ENCODE measurements at regions not wholly inside any gene's neighbourhood (a gene's known extent, or its start where the extent isn't known, plus 50 kb on each side); places are given as distances from the start of the nearest gene placed in this dataset.
A peak's percentile ranks its signal among the peaks of the same experiment; 100 is the strongest.

- peaks cover 0 to 3% (median 0%) of the 10 kb centered on the region in 3 donors for H3K36me3 Mint-ChIP-seq
- H3K4me1 Mint-ChIP-seq = peaks cover under 1 to 22% (median 14%) of the 10 kb centered on the region in 3 donors
- no peak for DNase-seq
- Histone ChIP-seq H3K4me1 (ENCODE audit: insufficient read depth, low read length) (peaks cover 8% of the 10 kb centered on the region), H3K27me3 (ENCODE audit: insufficient read depth, low read length, poor library complexity, severe bottlenecking) (no peaks in the 10 kb centered on the region), H3K4me3 (ENCODE audit: low read length) (no peak overlapping the region), H3K27ac (ENCODE audit: low read depth, low read length) (no peak overlapping the region), H3K9me3 (ENCODE audit: low read length) (no peaks in the 10 kb centered on the region), H3K36me3 (ENCODE audit: insufficient read depth, low read length) (no peaks in the 10 kb centered on the region)
- H3K4me3 Mint-ChIP-seq = no peak overlapping the region
- CTCF ChIA-PET = interaction anchor here (1.5 kb wide), 1 partner anchor 11 kb away, joined by 3 read pairs; no protein-coding TSS in a partner anchor
- H3K27me3 Mint-ChIP-seq = peaks cover 2 to 4% of the 10 kb centered on the region in 2 donors
- H3K9me3 Mint-ChIP-seq = peaks cover 0 to 2% (median 0%) of the 10 kb centered on the region in 5 donors
- H3K27ac Mint-ChIP-seq = no peak overlapping the region
- POLR2A ChIA-PET = no interaction called here
Observed at GRCh38 chr11:13874597-13874996, 87.9 kb upstream of the SPON1 start.

- Mint-ChIP-seq H3K36me3 (peaks cover 0 to 3% (median 0%) of the 10 kb centered on the region in 3 donors), H3K4me3 (no peak overlapping the region), H3K27ac (no peak overlapping the region), H3K9me3 (peaks cover 0 to 2% (median 0%) of the 10 kb centered on the region in 5 donors), H3K4me1 (peaks cover 0 to 12% (median 6%) of the 10 kb centered on the region in 3 donors), H3K27me3 (peaks cover 2 to 4% of the 10 kb centered on the region in 2 donors)
- H3K4me3 ChIP-seq (ENCODE audit: low read length) = no peak overlapping the region
- no peaks in the 10 kb centered on the region for H3K36me3 ChIP-seq (ENCODE audit: insufficient read depth, low read length)
- H3K27ac ChIP-seq (ENCODE audit: low read depth, low read length) = no peak overlapping the region
- H3K4me1 ChIP-seq (ENCODE audit: insufficient read depth, low read length) = no peaks in the 10 kb centered on the region
- POLR2A ChIA-PET = interaction anchor here (1.0 kb wide), 1 partner anchor 10 kb away, joined by 4 read pairs; no protein-coding TSS in a partner anchor
- no peaks in the 10 kb centered on the region for H3K9me3 ChIP-seq (ENCODE audit: low read length)
- DNase-seq = no peak
- CTCF ChIA-PET = interaction anchor here (1.3 to 1.5 kb wide), 2 partner anchors 12 to 26 kb away, joined by 3 read pairs; no protein-coding TSS in a partner anchor
- no peaks in the 10 kb centered on the region for H3K27me3 ChIP-seq (ENCODE audit: insufficient read depth, low read length, poor library complexity, severe bottlenecking)
Observed at GRCh38 chr11:13875643-13876042, 86.9 kb upstream of the SPON1 start.

- POLR2A ChIA-PET = interaction anchor here (0.6 to 1.0 kb wide), 2 partner anchors 10 to 426 kb away, joined by 3 to 4 read pairs; no protein-coding TSS in a partner anchor
- H3K9me3 Mint-ChIP-seq = peaks cover 0 to 1% (median 0%) of the 10 kb centered on the region in 5 donors
- CTCF ChIA-PET = interaction anchor here (1.1 to 1.3 kb wide), 2 partner anchors 26 to 579 kb away, joined by 3 read pairs; no protein-coding TSS in a partner anchor
Observed at GRCh38 chr11:13876423-13876822, 86.1 kb upstream of the SPON1 start.

GRCh38 chr11:13878077-13878476 is 84.4 kb upstream of the SPON1 start:
- ChIA-PET POLR2A (no interaction called here), CTCF (no interaction called here)
- H3K9me3 Mint-ChIP-seq = no peaks in the 10 kb centered on the region
- no peaks in the 10 kb centered on the region for H3K36me3 ChIP-seq (ENCODE audit: insufficient read depth, low read length)
- H3K27me3 ChIP-seq (ENCODE audit: insufficient read depth, low read length, poor library complexity, severe bottlenecking) = no peaks in the 10 kb centered on the region
- H3K36me3 Mint-ChIP-seq = peaks cover 0 to 3% (median 0%) of the 10 kb centered on the region in 3 donors
- H3K4me3 Mint-ChIP-seq = no peak overlapping the region
- H3K27ac Mint-ChIP-seq = peak overlapping the region in 1 of 8 donors; percentile 8
- no peaks in the 10 kb centered on the region for H3K9me3 ChIP-seq (ENCODE audit: low read length)
- H3K4me3 ChIP-seq (ENCODE audit: low read length) = no peak overlapping the region
- DNase-seq = no peak
- peaks cover 0 to 5% (median 0%) of the 10 kb centered on the region in 3 donors for H3K4me1 Mint-ChIP-seq
- peaks cover 0 to 1% of the 10 kb centered on the region in 2 donors for H3K27me3 Mint-ChIP-seq
- H3K27ac ChIP-seq (ENCODE audit: low read depth, low read length) = no peak overlapping the region
- H3K4me1 ChIP-seq (ENCODE audit: insufficient read depth, low read length) = no peaks in the 10 kb centered on the region

More at GRCh38 chr11:13876423-13876822, 86.1 kb upstream of the SPON1 start:
- Mint-ChIP-seq H3K4me1 (peaks cover 0 to 4% (median 0%) of the 10 kb centered on the region in 3 donors), H3K27me3 (peaks cover 2 to 4% of the 10 kb centered on the region in 2 donors), H3K27ac (no peak overlapping the region), H3K36me3 (peaks cover 0 to 3% (median 0%) of the 10 kb centered on the region in 3 donors), H3K4me3 (no peak overlapping the region)
- no peak overlapping the region for H3K4me3 ChIP-seq (ENCODE audit: low read length)
- H3K4me1 ChIP-seq (ENCODE audit: insufficient read depth, low read length) = no peaks in the 10 kb centered on the region
- no peaks in the 10 kb centered on the region for H3K36me3 ChIP-seq (ENCODE audit: insufficient read depth, low read length)
- H3K27me3 ChIP-seq (ENCODE audit: insufficient read depth, low read length, poor library complexity, severe bottlenecking) = no peaks in the 10 kb centered on the region
- no peaks in the 10 kb centered on the region for H3K9me3 ChIP-seq (ENCODE audit: low read length)
- no peak overlapping the region for H3K27ac ChIP-seq (ENCODE audit: low read depth, low read length)
- DNase-seq = no peak

- Histone ChIP-seq H3K36me3 (ENCODE audit: insufficient read depth, low read length) (no peaks in the 10 kb centered on the region), H3K4me3 (ENCODE audit: low read length) (no peak overlapping the region), H3K9me3 (ENCODE audit: low read length) (no peaks in the 10 kb centered on the region), H3K4me1 (ENCODE audit: insufficient read depth, low read length) (no peaks in the 10 kb centered on the region), H3K27ac (ENCODE audit: low read depth, low read length) (no peak overlapping the region), H3K27me3 (ENCODE audit: insufficient read depth, low read length, poor library complexity, severe bottlenecking) (no peaks in the 10 kb centered on the region)
- H3K9me3 Mint-ChIP-seq = no peaks in the 10 kb centered on the region
- H3K27me3 Mint-ChIP-seq = peaks cover 0 to 1% of the 10 kb centered on the region in 2 donors
- no peak overlapping the region for H3K4me3 Mint-ChIP-seq
- H3K36me3 Mint-ChIP-seq = no peaks in the 10 kb centered on the region
- ChIA-PET POLR2A (no interaction called here), CTCF (no interaction called here)
- H3K4me1 Mint-ChIP-seq = peaks cover 0 to 5% (median 0%) of the 10 kb centered on the region in 3 donors
- H3K27ac Mint-ChIP-seq = peak overlapping the region in 1 of 8 donors; percentile 15
- no peak for DNase-seq
Observed at GRCh38 chr11:13880634-13881033, 81.9 kb upstream of the SPON1 start.

GRCh38 chr11:13881226-13881905 is 81.2 kb upstream of the SPON1 start:
- Histone ChIP-seq H3K36me3 (ENCODE audit: insufficient read depth, low read length) (no peaks in the 10 kb centered on the region), H3K27me3 (ENCODE audit: insufficient read depth, low read length, poor library complexity, severe bottlenecking) (no peaks in the 10 kb centered on the region), H3K27ac (ENCODE audit: low read depth, low read length) (no peak overlapping the region), H3K4me3 (ENCODE audit: low read length) (no peak overlapping the region), H3K4me1 (ENCODE audit: insufficient read depth, low read length) (no peaks in the 10 kb centered on the region), H3K9me3 (ENCODE audit: low read length) (no peaks in the 10 kb centered on the region)
- no peak overlapping the region for H3K4me3 Mint-ChIP-seq
- POLR2A ChIA-PET = no interaction called here
- CTCF ChIA-PET = no interaction called here
- no peaks in the 10 kb centered on the region for H3K9me3 Mint-ChIP-seq
- no peak for DNase-seq
- no peaks in the 10 kb centered on the region for H3K36me3 Mint-ChIP-seq
- no peak overlapping the region for H3K27ac Mint-ChIP-seq
- H3K27me3 Mint-ChIP-seq = peaks cover 0 to 1% of the 10 kb centered on the region in 2 donors
- H3K4me1 Mint-ChIP-seq = peaks cover 0 to 5% (median 0%) of the 10 kb centered on the region in 3 donors

- no peak overlapping the region for H3K4me3 ChIP-seq (ENCODE audit: low read length)
- H3K27me3 ChIP-seq (ENCODE audit: insufficient read depth, low read length, poor library complexity, severe bottlenecking) = no peaks in the 10 kb centered on the region
- H3K4me1 ChIP-seq (ENCODE audit: insufficient read depth, low read length) = no peaks in the 10 kb centered on the region
- Mint-ChIP-seq H3K27me3 (peaks cover 0 to 1% of the 10 kb centered on the region in 2 donors), H3K9me3 (peaks cover 0 to 3% (median 2%) of the 10 kb centered on the region in 5 donors), H3K4me1 (peaks cover 0 to 5% (median 0%) of the 10 kb centered on the region in 3 donors), H3K36me3 (no peaks in the 10 kb centered on the region), H3K4me3 (no peak overlapping the region), H3K27ac (peak overlapping the region in 1 of 8 donors; percentile 21)
- no peaks in the 10 kb centered on the region for H3K36me3 ChIP-seq (ENCODE audit: insufficient read depth, low read length)
- no peak overlapping the region for H3K27ac ChIP-seq (ENCODE audit: low read depth, low read length)
- H3K9me3 ChIP-seq (ENCODE audit: low read length) = no peaks in the 10 kb centered on the region
- ChIA-PET CTCF (no interaction called here), POLR2A (no interaction called here)
- DNase-seq = no peak
Observed at GRCh38 chr11:13883042-13883441, 79.5 kb upstream of the SPON1 start.

- Histone ChIP-seq H3K4me1 (ENCODE audit: insufficient read depth, low read length) (no peaks in the 10 kb centered on the region), H3K27me3 (ENCODE audit: insufficient read depth, low read length, poor library complexity, severe bottlenecking) (no peaks in the 10 kb centered on the region), H3K27ac (ENCODE audit: low read depth, low read length) (no peak overlapping the region), H3K36me3 (ENCODE audit: insufficient read depth, low read length) (no peaks in the 10 kb centered on the region), H3K9me3 (ENCODE audit: low read length) (no peaks in the 10 kb centered on the region), H3K4me3 (ENCODE audit: low read length) (no peak overlapping the region)
- no peak for DNase-seq
- H3K27me3 Mint-ChIP-seq = peaks cover 0 to 1% of the 10 kb centered on the region in 2 donors
- H3K9me3 Mint-ChIP-seq = peaks cover 0 to 3% (median 2%) of the 10 kb centered on the region in 5 donors
- H3K4me1 Mint-ChIP-seq = peaks cover 0 to 5% (median 0%) of the 10 kb centered on the region in 3 donors
- ChIA-PET CTCF (no interaction called here), POLR2A (no interaction called here)
- no peak overlapping the region for H3K27ac Mint-ChIP-seq
- no peaks in the 10 kb centered on the region for H3K36me3 Mint-ChIP-seq
- H3K4me3 Mint-ChIP-seq = no peak overlapping the region
Observed at GRCh38 chr11:13883589-13883988, 78.9 kb upstream of the SPON1 start.

All from CD8-positive, alpha-beta memory T cell (primary cell).